ENCODE measurements at regions not wholly inside any gene's neighbourhood (a gene's known extent, or its start where the extent isn't known, plus 50 kb on each side); places are given as distances from the start of the nearest gene placed in this dataset.

- intact Hi-C loops (cut with micrococcal nuclease; ENCODE audit: unreplicated experiment), result no loop called here
- peaks cover 4% of the 10 kb centered on the region for H3K27me3 Mint-ChIP-seq (ENCODE audit: insufficient read depth, unreplicated experiment)
Observed at GRCh38 chr3:135440233-135440632, 525.3 kb upstream of the PPP2R3A start.

GRCh38 chr3:135440746-135441145 lies 524.8 kb upstream of the PPP2R3A start:
- BruUV-seq (replicated peaks), result no TSS peak
- H3K4me1 ChIP-seq, result no peaks in the 10 kb centered on the region
- H3K27me3 ChIP-seq (replicated peaks; ENCODE audit: control insufficient read depth, insufficient read depth, low read length), result no peaks in the 10 kb centered on the region
- H3K4me3 ChIP-seq (ENCODE audit: low read depth, low read length), result no peak overlapping the region
- no peak overlapping the region for H3K4me3 Mint-ChIP-seq (ENCODE audit: unreplicated experiment)
- peaks cover 4% of the 10 kb centered on the region for H3K27me3 Mint-ChIP-seq (ENCODE audit: insufficient read depth, unreplicated experiment)
- intact Hi-C loops (cut with micrococcal nuclease; ENCODE audit: unreplicated experiment), result no loop called here
- H3K36me3 ChIP-seq (ENCODE audit: control insufficient read depth, insufficient read depth, low read length), result no peaks in the 10 kb centered on the region
- no peaks in the 10 kb centered on the region for H3K4me1 Mint-ChIP-seq (ENCODE audit: low read depth, unreplicated experiment)
- no peaks in the 10 kb centered on the region for H3K36me3 Mint-ChIP-seq (ENCODE audit: insufficient read depth, unreplicated experiment)
- H3K27ac Mint-ChIP-seq (ENCODE audit: unreplicated experiment), result no peak overlapping the region
- TF ChIP-seq, protein P1, sequence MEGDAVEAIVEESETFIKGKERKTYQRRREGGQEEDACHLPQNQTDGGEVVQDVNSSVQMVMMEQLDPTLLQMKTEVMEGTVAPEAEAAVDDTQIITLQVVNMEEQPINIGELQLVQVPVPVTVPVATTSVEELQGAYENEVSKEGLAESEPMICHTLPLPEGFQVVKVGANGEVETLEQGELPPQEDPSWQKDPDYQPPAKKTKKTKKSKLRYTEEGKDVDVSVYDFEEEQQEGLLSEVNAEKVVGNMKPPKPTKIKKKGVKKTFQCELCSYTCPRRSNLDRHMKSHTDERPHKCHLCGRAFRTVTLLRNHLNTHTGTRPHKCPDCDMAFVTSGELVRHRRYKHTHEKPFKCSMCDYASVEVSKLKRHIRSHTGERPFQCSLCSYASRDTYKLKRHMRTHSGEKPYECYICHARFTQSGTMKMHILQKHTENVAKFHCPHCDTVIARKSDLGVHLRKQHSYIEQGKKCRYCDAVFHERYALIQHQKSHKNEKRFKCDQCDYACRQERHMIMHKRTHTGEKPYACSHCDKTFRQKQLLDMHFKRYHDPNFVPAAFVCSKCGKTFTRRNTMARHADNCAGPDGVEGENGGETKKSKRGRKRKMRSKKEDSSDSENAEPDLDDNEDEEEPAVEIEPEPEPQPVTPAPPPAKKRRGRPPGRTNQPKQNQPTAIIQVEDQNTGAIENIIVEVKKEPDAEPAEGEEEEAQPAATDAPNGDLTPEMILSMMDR (IDR thresholded peaks at IDR 0.05; ENCODE audit: insufficient read depth in 1 of 2, low read depth in 1 of 2, low read length in 1 of 2, severe bottlenecking in 1 of 2, unreplicated experiment in 1 of 2), result no peak
- DNase-seq, result no peak
- no peaks in the 10 kb centered on the region for H3K9me3 ChIP-seq
- ChIA-PET CTCF (no interaction called here), POLR2A (no interaction called here)
- H3K9me3 Mint-ChIP-seq (ENCODE audit: unreplicated experiment), result no peaks in the 10 kb centered on the region

More at GRCh38 chr3:135440233-135440632, 525.3 kb upstream of the PPP2R3A start:
- H3K27ac Mint-ChIP-seq (ENCODE audit: unreplicated experiment), result no peak overlapping the region
- ChIA-PET CTCF (no interaction called here), POLR2A (no interaction called here)
- BruUV-seq (replicated peaks), result no TSS peak
- H3K4me1 ChIP-seq, result no peaks in the 10 kb centered on the region
- DNase-seq, result no peak
- H3K4me3 Mint-ChIP-seq (ENCODE audit: unreplicated experiment), result no peak overlapping the region
- no peaks in the 10 kb centered on the region for H3K27me3 ChIP-seq (replicated peaks; ENCODE audit: control insufficient read depth, insufficient read depth, low read length)
- no peaks in the 10 kb centered on the region for H3K9me3 ChIP-seq
- H3K4me1 Mint-ChIP-seq (ENCODE audit: low read depth, unreplicated experiment), result no peaks in the 10 kb centered on the region
- H3K36me3 Mint-ChIP-seq (ENCODE audit: insufficient read depth, unreplicated experiment), result no peaks in the 10 kb centered on the region
- no peaks in the 10 kb centered on the region for H3K9me3 Mint-ChIP-seq (ENCODE audit: unreplicated experiment)
- TF ChIP-seq, protein P1 (IDR thresholded peaks at IDR 0.05; ENCODE audit: insufficient read depth in 1 of 2, low read depth in 1 of 2, low read length in 1 of 2, severe bottlenecking in 1 of 2, unreplicated experiment in 1 of 2), result no peak
- H3K36me3 ChIP-seq (ENCODE audit: control insufficient read depth, insufficient read depth, low read length), result no peaks in the 10 kb centered on the region
- no peak overlapping the region for H3K4me3 ChIP-seq (ENCODE audit: low read depth, low read length)

- Mint-ChIP-seq H3K4me1 (ENCODE audit: low read depth, unreplicated experiment) (no peaks in the 10 kb centered on the region), H3K36me3 (ENCODE audit: insufficient read depth, unreplicated experiment) (no peaks in the 10 kb centered on the region), H3K27me3 (ENCODE audit: insufficient read depth, unreplicated experiment) (peaks cover 11% of the 10 kb centered on the region), H3K4me3 (ENCODE audit: unreplicated experiment) (no peak overlapping the region), H3K27ac (ENCODE audit: unreplicated experiment) (no peak overlapping the region), H3K9me3 (ENCODE audit: unreplicated experiment) (no peaks in the 10 kb centered on the region)
- intact Hi-C loops (cut with micrococcal nuclease; ENCODE audit: unreplicated experiment), result no loop called here
- no peaks in the 10 kb centered on the region for H3K9me3 ChIP-seq
- DNase-seq, result no peak
- no peak overlapping the region for H3K4me3 ChIP-seq (ENCODE audit: low read depth, low read length)
- H3K27me3 ChIP-seq (replicated peaks; ENCODE audit: control insufficient read depth, insufficient read depth, low read length), result no peaks in the 10 kb centered on the region
- ChIA-PET CTCF (no interaction called here), POLR2A (no interaction called here)
- TF ChIP-seq, protein P1 (IDR thresholded peaks at IDR 0.05; ENCODE audit: insufficient read depth in 1 of 2, low read depth in 1 of 2, low read length in 1 of 2, severe bottlenecking in 1 of 2, unreplicated experiment in 1 of 2), result no peak
- no peaks in the 10 kb centered on the region for H3K4me1 ChIP-seq
- no peaks in the 10 kb centered on the region for H3K36me3 ChIP-seq (ENCODE audit: control insufficient read depth, insufficient read depth, low read length)
- BruUV-seq (replicated peaks), result no TSS peak
Observed at GRCh38 chr3:135444058-135444457, 521.5 kb upstream of the PPP2R3A start.

Measured in Caco-2 (cell line).